ENCODE measurements at regions not wholly inside any gene's neighbourhood (a gene's known extent, or its start where the extent isn't known, plus 50 kb on each side); places are given as distances from the start of the nearest gene placed in this dataset.

DNA sequence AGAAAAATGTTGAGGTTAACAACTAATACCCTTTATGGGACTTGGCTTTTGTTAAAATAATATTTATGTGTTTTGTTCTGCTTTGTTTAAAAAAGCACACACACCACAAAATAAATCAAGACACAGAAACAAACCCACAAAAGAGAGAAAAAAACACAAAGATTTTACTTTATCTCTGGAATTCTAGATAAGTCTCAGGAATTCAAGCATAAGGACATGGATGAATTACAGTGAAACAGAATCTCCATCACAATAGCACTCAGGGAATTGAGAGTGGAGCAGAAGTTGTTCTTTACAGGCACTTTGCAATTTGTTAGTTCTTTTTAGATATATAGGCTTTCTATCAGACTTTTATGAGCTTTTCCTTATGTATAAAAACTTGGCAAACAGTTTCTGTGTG lies 360.9 kb upstream of the ZC3H15 start:
- TF ChIP-seq, protein P1, sequence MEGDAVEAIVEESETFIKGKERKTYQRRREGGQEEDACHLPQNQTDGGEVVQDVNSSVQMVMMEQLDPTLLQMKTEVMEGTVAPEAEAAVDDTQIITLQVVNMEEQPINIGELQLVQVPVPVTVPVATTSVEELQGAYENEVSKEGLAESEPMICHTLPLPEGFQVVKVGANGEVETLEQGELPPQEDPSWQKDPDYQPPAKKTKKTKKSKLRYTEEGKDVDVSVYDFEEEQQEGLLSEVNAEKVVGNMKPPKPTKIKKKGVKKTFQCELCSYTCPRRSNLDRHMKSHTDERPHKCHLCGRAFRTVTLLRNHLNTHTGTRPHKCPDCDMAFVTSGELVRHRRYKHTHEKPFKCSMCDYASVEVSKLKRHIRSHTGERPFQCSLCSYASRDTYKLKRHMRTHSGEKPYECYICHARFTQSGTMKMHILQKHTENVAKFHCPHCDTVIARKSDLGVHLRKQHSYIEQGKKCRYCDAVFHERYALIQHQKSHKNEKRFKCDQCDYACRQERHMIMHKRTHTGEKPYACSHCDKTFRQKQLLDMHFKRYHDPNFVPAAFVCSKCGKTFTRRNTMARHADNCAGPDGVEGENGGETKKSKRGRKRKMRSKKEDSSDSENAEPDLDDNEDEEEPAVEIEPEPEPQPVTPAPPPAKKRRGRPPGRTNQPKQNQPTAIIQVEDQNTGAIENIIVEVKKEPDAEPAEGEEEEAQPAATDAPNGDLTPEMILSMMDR (IDR thresholded peaks at IDR 0.05): no peak
- no peak overlapping the region for H3K4me3 ChIP-seq
- no peaks in the 10 kb centered on the region for H3K27me3 ChIP-seq
- H3K4me1 ChIP-seq: no peaks in the 10 kb centered on the region
- no peak overlapping the region for H3K27ac ChIP-seq
- no peak for DNase-seq
- intact Hi-C loops (cut with DNase I): no loop called here
- H3K9ac ChIP-seq (ENCODE audit: low read depth in 2 of 2, low read length in 2 of 2): no peak overlapping the region
- no peaks in the 10 kb centered on the region for H3K9me3 ChIP-seq
- no peaks in the 10 kb centered on the region for H3K36me3 ChIP-seq

DNA sequence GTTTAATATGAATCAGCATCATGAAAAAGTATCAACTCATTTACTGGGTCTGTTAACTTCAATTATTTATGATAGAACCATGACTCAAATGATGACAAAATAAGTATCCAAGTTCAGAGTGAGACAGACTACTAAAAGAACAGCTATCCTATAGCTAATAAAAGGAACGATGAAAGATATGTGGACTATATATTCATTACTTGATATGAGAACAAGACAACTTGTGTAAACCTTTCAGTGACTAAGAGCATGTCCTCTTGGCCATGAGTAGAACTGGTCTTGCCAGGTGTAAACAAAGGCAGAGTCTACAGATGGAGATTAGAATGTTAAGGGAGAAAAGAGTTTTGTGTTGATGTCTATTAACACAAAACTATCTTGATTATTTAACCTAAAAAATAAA lies 360.4 kb upstream of the ZC3H15 start:
- intact Hi-C loops (cut with DNase I): no loop called here
- Histone ChIP-seq H3K9ac (ENCODE audit: low read depth in 2 of 2, low read length in 2 of 2) (no peak overlapping the region), H3K27ac (no peak overlapping the region), H3K27me3 (no peaks in the 10 kb centered on the region), H3K36me3 (no peaks in the 10 kb centered on the region), H3K4me1 (no peaks in the 10 kb centered on the region), H3K9me3 (no peaks in the 10 kb centered on the region), H3K4me3 (no peak overlapping the region)
- DNase-seq: no peak
- TF ChIP-seq, protein P1 (IDR thresholded peaks at IDR 0.05): no peak

DNA sequence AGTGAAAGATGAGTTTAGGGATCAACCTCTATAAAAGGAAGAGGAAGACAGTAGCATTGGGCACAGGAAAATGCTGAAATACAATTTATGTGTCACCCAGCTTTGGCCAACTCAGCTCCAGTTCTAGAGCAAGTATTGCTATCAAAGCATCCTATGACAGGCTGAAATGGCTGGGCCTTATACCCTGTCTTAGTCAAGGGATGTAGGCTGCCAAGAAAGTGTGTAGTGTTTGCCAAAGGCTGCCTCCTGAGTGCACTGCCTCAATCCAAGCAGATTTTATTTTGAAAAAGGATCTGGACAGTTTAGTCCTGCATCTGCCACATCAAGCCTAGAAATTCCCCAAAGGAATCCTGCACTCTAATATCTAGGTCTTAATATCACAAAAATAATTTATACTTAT lies 359.9 kb upstream of the ZC3H15 start:
- Histone ChIP-seq H3K27ac (no peak overlapping the region), H3K4me1 (no peaks in the 10 kb centered on the region), H3K36me3 (no peaks in the 10 kb centered on the region), H3K4me3 (no peak overlapping the region), H3K9me3 (no peaks in the 10 kb centered on the region), H3K27me3 (no peaks in the 10 kb centered on the region), H3K9ac (ENCODE audit: low read depth in 2 of 2, low read length in 2 of 2) (no peak overlapping the region)
- DNase-seq: no peak
- intact Hi-C loops (cut with DNase I): no loop called here
- TF ChIP-seq, protein P1 (IDR thresholded peaks at IDR 0.05): no peak

DNA sequence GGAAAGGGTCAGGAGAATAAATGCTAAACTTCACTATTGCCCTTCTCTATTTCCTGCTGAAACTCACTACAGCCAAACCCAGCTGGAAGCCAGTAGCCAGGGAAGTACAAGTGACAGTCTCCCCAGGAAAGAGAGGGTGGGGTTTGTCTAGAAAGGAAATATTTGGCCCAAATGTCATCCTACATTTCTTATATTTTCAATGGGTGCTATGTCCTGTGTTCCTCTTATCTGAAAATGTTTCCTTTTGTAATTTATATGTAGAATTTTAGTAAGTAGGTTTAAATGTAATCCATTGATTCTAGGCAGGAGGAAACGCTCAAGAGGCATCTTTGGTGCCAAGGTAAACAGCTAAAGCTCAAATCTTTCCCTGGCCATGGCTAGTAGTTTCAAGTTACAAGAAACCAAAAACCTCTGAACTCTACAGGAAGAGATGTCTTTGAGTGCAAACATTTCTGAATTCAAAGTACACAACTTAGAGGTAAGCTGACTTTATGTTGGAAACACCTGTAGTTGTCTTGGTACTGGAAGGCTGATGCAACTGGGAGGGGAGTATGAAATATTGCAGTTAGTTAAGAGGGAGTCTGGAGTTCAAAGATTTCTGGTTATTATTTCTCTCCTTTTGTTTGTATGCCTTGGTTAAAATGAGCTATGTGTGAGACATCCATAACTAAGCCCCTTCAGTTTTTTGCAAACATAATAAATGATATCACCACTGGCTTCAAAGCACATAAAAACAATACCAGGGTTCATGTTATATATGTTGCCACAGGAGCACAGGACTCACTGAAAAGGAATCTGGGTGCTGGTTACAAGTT lies 356.1 kb upstream of the ZC3H15 start:
- H3K9me3 ChIP-seq: no peaks in the 10 kb centered on the region
- TF ChIP-seq, protein P1 (IDR thresholded peaks at IDR 0.05): no peak
- H3K4me1 ChIP-seq: no peaks in the 10 kb centered on the region
- DNase-seq: no peak
- no peak overlapping the region for H3K4me3 ChIP-seq
- no peak overlapping the region for H3K27ac ChIP-seq
- no peaks in the 10 kb centered on the region for H3K36me3 ChIP-seq
- H3K27me3 ChIP-seq: no peaks in the 10 kb centered on the region
- intact Hi-C loops (cut with DNase I): no loop called here
- H3K9ac ChIP-seq (ENCODE audit: low read depth in 2 of 2, low read length in 2 of 2): no peak overlapping the region

DNA sequence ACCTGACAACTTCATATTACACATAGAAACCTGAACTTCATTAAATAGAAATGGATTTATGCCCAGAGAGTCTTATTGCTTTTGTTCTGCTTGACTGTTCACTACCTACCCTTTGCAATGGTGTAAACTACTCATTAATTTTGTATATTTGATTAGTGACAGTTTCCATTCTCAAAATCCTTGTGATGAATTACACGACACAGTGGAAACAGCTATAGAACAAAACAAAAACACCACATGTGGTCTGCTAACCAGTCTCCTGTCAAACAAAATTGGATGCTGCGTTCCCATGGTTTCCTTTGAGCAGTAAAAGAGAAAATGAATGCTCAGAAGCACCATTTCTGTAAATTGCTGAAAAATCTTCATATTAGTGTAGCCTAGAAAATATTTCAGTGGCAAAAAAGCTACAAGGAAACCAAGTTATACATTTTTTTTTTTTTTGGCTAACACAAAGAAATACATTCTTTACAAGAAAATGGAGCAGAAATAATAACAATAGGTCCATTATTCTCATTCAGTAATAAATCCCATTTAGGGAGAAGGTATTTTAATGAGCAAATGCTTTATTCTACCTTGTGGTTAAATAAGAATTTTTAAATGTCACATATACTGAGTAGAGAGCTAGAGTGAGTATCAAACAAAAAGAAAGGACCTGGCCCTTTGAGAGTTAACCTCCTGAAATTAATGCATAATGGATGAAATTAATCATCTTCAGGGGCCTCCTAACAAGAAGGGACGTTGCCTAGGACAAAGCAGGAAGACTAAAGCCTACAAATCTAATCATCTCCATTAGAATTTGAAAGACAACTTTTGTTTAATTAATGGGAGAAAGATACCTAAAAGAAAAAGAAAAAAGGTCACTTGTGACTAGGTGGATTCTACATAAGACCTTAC lies 355.1 kb upstream of the ZC3H15 start:
- H3K9ac ChIP-seq (ENCODE audit: low read depth in 2 of 2, low read length in 2 of 2): no peak overlapping the region
- H3K4me3 ChIP-seq: no peak overlapping the region
- H3K36me3 ChIP-seq: no peaks in the 10 kb centered on the region
- no peaks in the 10 kb centered on the region for H3K4me1 ChIP-seq
- no peaks in the 10 kb centered on the region for H3K9me3 ChIP-seq
- intact Hi-C loops (cut with DNase I): no loop called here
- TF ChIP-seq, protein P1 (IDR thresholded peaks at IDR 0.05): no peak
- DNase-seq: no peak
- no peak overlapping the region for H3K27ac ChIP-seq
- H3K27me3 ChIP-seq: no peaks in the 10 kb centered on the region
